B cell (primary cell): ENCODE measurements at regions not wholly inside any gene's neighbourhood (a gene's known extent, or its start where the extent isn't known, plus 50 kb on each side); places are given as distances from the start of the nearest gene placed in this dataset.

Source experiments
- ATAC-seq: fragments of 200-7000 bp; cut with Tn5 transposase; one replicate; pipeline ENCODE4 v1.10.0; 2021; ENCODE audit warnings: low read depth, mild to moderate bottlenecking, moderate number of reproducible peaks, moderate library complexity
- CTCF ChIA-PET: fragments of 350-600 bp; sonication (Branson Sonifier 250); formaldehyde crosslinking; loops from one replicate; lab custom pipeline; 2021; ENCODE audit warnings: antibody characterized with exemption, inconsistent platforms; lab: Charles Lee
- POLR2A ChIA-PET: fragments of 350-600 bp; sonication (Branson Sonifier 250); formaldehyde crosslinking; loops from one replicate; lab custom pipeline; 2021; ENCODE audit warnings: antibody characterized with exemption; lab: Charles Lee
- DNase-seq: peaks from one replicate; pipeline ENCODE4 v3.0.0; 2013
- H2AFZ ChIP-seq: 2 replicates; pipeline ENCODE4 v1.6.1; 2012; ENCODE audit warnings: mild to moderate bottlenecking, low read depth, low read length; ENCODE audit not compliant: insufficient read depth, poor library complexity, severe bottlenecking
- H3K27ac ChIP-seq, 2 donors: 1 replicate in 1 of 2; 2 replicates in 1 of 2; pipeline ENCODE4 v1.5.1; 2012 to 2013; ENCODE audit warnings: low read length in 2 of 2, mild to moderate bottlenecking in 2 of 2, moderate library complexity in 1 of 2
- H3K27me3 ChIP-seq, 4 experiments: fragments of 200-600 bp in 1 of 4; sonication (generic) in 1 of 4; replicated peaks in 1 of 4; 1 replicate in 2 of 4; 2 replicates in 2 of 4; pipeline versions ENCODE4 v1.6.1 to v1.7.0; 2013 to 2016; ENCODE audit warnings: low read length in 3 of 4, mild to moderate bottlenecking in 2 of 4, mixed read lengths in 1 of 4, moderate library complexity in 1 of 4; ENCODE audit not compliant: insufficient read depth in 4 of 4, control insufficient read depth in 3 of 4; ENCODE audit errors: control extremely low read depth in 1 of 4
- H3K36me3 ChIP-seq, 2 experiments: replicated peaks in 1 of 2; 1 replicate in 1 of 2; 2 replicates in 1 of 2; pipeline versions ENCODE4 v1.6.1 to v1.7.1; 2013; ENCODE audit warnings: low read length in 1 of 2; ENCODE audit not compliant: insufficient read depth in 2 of 2, control insufficient read depth in 1 of 2; ENCODE audit errors: control extremely low read depth in 1 of 2, extremely low read depth in 1 of 2
- H3K4me1 ChIP-seq, 2 donors: fragments of 200-600 bp in 1 of 2; sonication (generic) in 1 of 2; 1 replicate in 1 of 2; 2 replicates in 1 of 2; pipeline versions ENCODE4 v1.5.1 to v1.6.1; 2013 to 2017; ENCODE audit warnings: low read length in 2 of 2; ENCODE audit not compliant: control insufficient read depth in 2 of 2, insufficient read depth in 2 of 2
- H3K4me2 ChIP-seq: replicated peaks from 2 replicates; pipeline ENCODE3; 2012; ENCODE audit warnings: mild to moderate bottlenecking, low read depth, low read length; ENCODE audit not compliant: poor library complexity, severe bottlenecking
- H3K4me3 ChIP-seq, 5 experiments: fragments of 200-600 bp in 1 of 5; sonication (generic) in 1 of 5; 1 replicate in 3 of 5; 2 replicates in 2 of 5; pipeline versions ENCODE4 v1.5.1 to v1.7.0; 2011 to 2016; ENCODE audit warnings: low read length in 4 of 5, mild to moderate bottlenecking in 4 of 5, low read depth in 2 of 5, control low read depth in 1 of 5, moderate library complexity in 1 of 5; ENCODE audit not compliant: insufficient read depth in 1 of 5; ENCODE audit errors: control extremely low read depth in 1 of 5, extremely low read depth in 1 of 5
- H3K79me2 ChIP-seq: fragments of 200-600 bp; sonication (generic); one replicate; pipeline ENCODE4 v1.6.0; 2016; ENCODE audit warnings: low read length; ENCODE audit not compliant: control insufficient read depth, insufficient read depth
- H3K9ac ChIP-seq: fragments of 200-600 bp; sonication (generic); 2 replicates; pipeline ENCODE4 v1.6.1; 2017; ENCODE audit warnings: mild to moderate bottlenecking, low read length, moderate library complexity
- H3K9me3 ChIP-seq, 3 donors: one replicate each; pipeline versions ENCODE4 v1.6.1 to v1.7.1; 2013; ENCODE audit warnings: low read length in 2 of 3; ENCODE audit not compliant: control insufficient read depth in 2 of 3, insufficient read depth in 1 of 3; ENCODE audit errors: control extremely low read depth in 1 of 3
- H4K20me1 ChIP-seq: 2 replicates; pipeline ENCODE4 v1.6.0; 2012; ENCODE audit warnings: mild to moderate bottlenecking, low read length; ENCODE audit not compliant: insufficient read depth, control insufficient read depth, poor library complexity, severe bottlenecking
- H3K27ac Mint-ChIP-seq: one replicate; pipeline ENCODE4 v1.8.0; 2021; ENCODE audit warnings: mixed read lengths
- H3K27me3 Mint-ChIP-seq: one replicate; pipeline ENCODE4 v1.8.0; 2021; ENCODE audit warnings: mixed read lengths
- H3K4me1 Mint-ChIP-seq: one replicate; pipeline ENCODE4 v1.8.0; 2021; ENCODE audit warnings: mixed read lengths
- H3K4me3 Mint-ChIP-seq: one replicate; pipeline ENCODE4 v1.8.0; 2021; ENCODE audit warnings: mixed read lengths
- H3K9me3 Mint-ChIP-seq: one replicate; pipeline ENCODE4 v1.8.0; 2022; ENCODE audit warnings: mixed read lengths; ENCODE audit not compliant: insufficient read depth
- EZH2 ChIP-seq: IDR thresholded peaks from 2 replicates; pipeline ENCODE4 v1.6.1; 2012; ENCODE audit warnings: borderline replicate concordance, low read depth, mild to moderate bottlenecking, moderate library complexity, low read length; ENCODE audit not compliant: insufficient read depth, poor library complexity, severe bottlenecking
- WGBS: methylation state at CpG from one replicate; pipeline ENCODE4 v1.1.5; 2013; ENCODE audit warnings: missing lambda C conversion rate; ENCODE audit not compliant: insufficient coverage; 5-methylcytosine and 5-hydroxymethylcytosine counted together
- intact Hi-C: fragments of 100-400 bp; cut with micrococcal nuclease; formaldehyde crosslinking; loops from one replicate; pipeline ENCODE4 v1.10.0; 2022
- TF ChIP-seq, protein P1 (sequence below): fragments of 200-600 bp; IDR thresholded peaks from one replicate; pipeline ENCODE4 v1.8.0; 2022; ENCODE audit warnings: antibody characterized with exemption, mild to moderate bottlenecking

DNA sequence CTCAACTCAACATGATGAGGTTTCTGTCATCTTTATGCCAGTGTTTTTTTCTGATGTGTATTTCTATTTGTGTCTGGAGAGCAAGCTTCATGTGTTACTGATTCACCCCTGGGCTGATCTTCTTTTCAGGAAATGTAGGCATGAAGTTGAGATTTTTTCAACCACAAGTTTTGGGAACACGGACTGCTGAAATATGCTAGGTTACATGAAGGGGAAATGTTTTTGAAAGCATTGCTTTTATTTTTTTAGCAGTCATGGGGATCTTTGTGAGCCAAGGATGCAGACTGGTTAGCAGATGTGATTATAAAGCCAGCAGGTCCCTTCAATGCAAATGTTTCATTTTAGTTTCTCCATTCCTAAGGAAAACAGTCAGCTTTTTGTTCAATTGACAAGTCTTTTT, 219.3 kb upstream of the COL8A1 start:
- H3K9me3 ChIP-seq, result no peaks in the 10 kb centered on the region
- ChIA-PET CTCF (interaction anchor here (0.7 kb wide), 1 partner anchor 8 kb away, joined by 5 read pairs; no protein-coding TSS in a partner anchor), POLR2A (no interaction called here)
- H3K27me3 ChIP-seq, result no peaks in the 10 kb centered on the region
- ATAC-seq (no peak), DNase-seq (no peak)
- no peak overlapping the region for H3K4me3 Mint-ChIP-seq
- H3K4me1 ChIP-seq, result no peaks in the 10 kb centered on the region
- H3K4me3 ChIP-seq, result no peak overlapping the region
- no peak overlapping the region for H2AFZ ChIP-seq
- no peak overlapping the region for H3K27ac Mint-ChIP-seq
- WGBS, result 43% methylated on average over 1 of the region's 1 CpG
- no peaks in the 10 kb centered on the region for H3K9me3 Mint-ChIP-seq
- no peaks in the 10 kb centered on the region for H3K4me1 Mint-ChIP-seq
- no peak overlapping the region for H3K9ac ChIP-seq
- H3K27ac ChIP-seq, result no peak overlapping the region
- intact Hi-C loops, result no loop called here
- H3K4me2 ChIP-seq, result no peak overlapping the region
- no peaks in the 10 kb centered on the region for H3K79me2 ChIP-seq
- TF ChIP-seq, protein P1, sequence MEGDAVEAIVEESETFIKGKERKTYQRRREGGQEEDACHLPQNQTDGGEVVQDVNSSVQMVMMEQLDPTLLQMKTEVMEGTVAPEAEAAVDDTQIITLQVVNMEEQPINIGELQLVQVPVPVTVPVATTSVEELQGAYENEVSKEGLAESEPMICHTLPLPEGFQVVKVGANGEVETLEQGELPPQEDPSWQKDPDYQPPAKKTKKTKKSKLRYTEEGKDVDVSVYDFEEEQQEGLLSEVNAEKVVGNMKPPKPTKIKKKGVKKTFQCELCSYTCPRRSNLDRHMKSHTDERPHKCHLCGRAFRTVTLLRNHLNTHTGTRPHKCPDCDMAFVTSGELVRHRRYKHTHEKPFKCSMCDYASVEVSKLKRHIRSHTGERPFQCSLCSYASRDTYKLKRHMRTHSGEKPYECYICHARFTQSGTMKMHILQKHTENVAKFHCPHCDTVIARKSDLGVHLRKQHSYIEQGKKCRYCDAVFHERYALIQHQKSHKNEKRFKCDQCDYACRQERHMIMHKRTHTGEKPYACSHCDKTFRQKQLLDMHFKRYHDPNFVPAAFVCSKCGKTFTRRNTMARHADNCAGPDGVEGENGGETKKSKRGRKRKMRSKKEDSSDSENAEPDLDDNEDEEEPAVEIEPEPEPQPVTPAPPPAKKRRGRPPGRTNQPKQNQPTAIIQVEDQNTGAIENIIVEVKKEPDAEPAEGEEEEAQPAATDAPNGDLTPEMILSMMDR, result no peak
- TF ChIP-seq EZH2, result no peak
- H4K20me1 ChIP-seq, result no peaks in the 10 kb centered on the region
- H3K27me3 Mint-ChIP-seq, result no peaks in the 10 kb centered on the region
- H3K36me3 ChIP-seq, result no peaks in the 10 kb centered on the region

DNA sequence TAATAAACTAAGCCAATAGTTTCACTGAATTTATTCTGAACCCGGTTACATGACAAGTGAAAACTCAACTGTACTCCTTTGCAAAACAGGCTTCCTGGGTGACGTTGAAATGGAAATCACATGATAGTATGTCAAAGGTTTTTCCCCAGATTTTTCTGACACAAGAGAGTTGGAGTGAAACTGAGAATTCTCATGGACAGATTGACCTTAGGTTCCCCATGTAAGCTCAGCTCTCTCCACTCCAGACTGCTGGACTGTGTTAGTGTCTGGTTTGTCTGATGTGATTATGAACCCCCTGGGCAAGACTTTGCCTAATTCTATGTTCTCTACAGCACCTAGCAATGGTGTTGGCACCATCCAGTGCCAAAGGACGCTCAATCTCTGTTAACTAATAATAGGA, 219.7 kb upstream of the COL8A1 start:
- H3K27ac ChIP-seq, result no peak overlapping the region
- CTCF ChIA-PET, result interaction anchor here (0.7 kb wide), 1 partner anchor 8 kb away, joined by 5 read pairs; no protein-coding TSS in a partner anchor

More for the DNA sequence above, 219.7 kb upstream of the COL8A1 start:
- Histone ChIP-seq H3K9me3 (no peaks in the 10 kb centered on the region), H3K79me2 (no peaks in the 10 kb centered on the region), H2AFZ (no peak overlapping the region), H4K20me1 (no peaks in the 10 kb centered on the region), H3K4me2 (no peak overlapping the region), H3K4me3 (no peak overlapping the region), H3K4me1 (no peaks in the 10 kb centered on the region), H3K36me3 (no peaks in the 10 kb centered on the region), H3K27me3 (no peaks in the 10 kb centered on the region), H3K9ac (no peak overlapping the region)
- Mint-ChIP-seq H3K4me3 (no peak overlapping the region), H3K27me3 (no peaks in the 10 kb centered on the region), H3K4me1 (no peaks in the 10 kb centered on the region), H3K27ac (no peak overlapping the region), H3K9me3 (no peaks in the 10 kb centered on the region)
- intact Hi-C loops, result no loop called here
- no peak for DNase-seq
- WGBS, result no CpG with 5 or more reads among the region's 3 CpGs
- POLR2A ChIA-PET, result no interaction called here
- no peak for ATAC-seq
- TF ChIP-seq, protein P1, result no peak
- no peak for TF ChIP-seq EZH2
